Breast epithelium (tissue), 4 donors: ENCODE measurements at regions not wholly inside any gene's neighbourhood (a gene's known extent, or its start where the extent isn't known, plus 50 kb on each side); places are given as distances from the start of the nearest gene placed in this dataset.
A peak's percentile ranks its signal among the peaks of the same experiment; 100 is the strongest.

Experiments
- DNase-seq, 2 donors: peaks; one replicate each; pipeline ENCODE4 v3.0.0-alpha.2; 2019; ENCODE audit warnings: low spot score in 2 of 2
- H3K27ac ChIP-seq, 2 donors: fragments of 200-600 bp; sonication (generic) in 1 of 2; one replicate each; pipeline ENCODE4 v1.5.1; 2016 to 2019; ENCODE audit warnings: mild to moderate bottlenecking in 1 of 2
- H3K27me3 ChIP-seq, 2 donors: fragments of 200-600 bp; sonication (generic) in 1 of 2; one replicate each; pipeline versions ENCODE4 v1.5.1 to v1.6.0; 2017 to 2019; ENCODE audit warnings: control low read depth in 1 of 2, mild to moderate bottlenecking in 1 of 2
- H3K36me3 ChIP-seq: fragments of 200-600 bp; one replicate; pipeline ENCODE4 v1.5.1; 2019
- H3K4me1 ChIP-seq, 2 donors: fragments of 200-600 bp; sonication (generic); one replicate each; pipeline ENCODE4 v1.5.1; 2016 to 2019; ENCODE audit warnings: control low read depth in 1 of 2
- H3K4me3 ChIP-seq, 3 donors: fragments of 200-600 bp; sonication (generic); 1 replicate in 2 of 3; 2 replicates in 1 of 3; pipeline ENCODE4 v1.5.1; 2016 to 2019; ENCODE audit warnings: mild to moderate bottlenecking in 3 of 3, moderate library complexity in 2 of 3
- H3K9me3 ChIP-seq, 2 donors: fragments of 200-600 bp; sonication (generic) in 1 of 2; one replicate each; pipeline ENCODE4 v1.5.1; 2016 to 2019; ENCODE audit warnings: control low read depth in 1 of 2
- CTCF ChIP-seq, 3 donors: fragments of 450-650 bp; IDR thresholded peaks; one replicate each; pipeline ENCODE4 v1.5.1; 2016 to 2017; ENCODE audit warnings: antibody characterized with exemption in 3 of 3, mild to moderate bottlenecking in 3 of 3, moderate library complexity in 3 of 3
- POLR2A ChIP-seq: fragments of 450-650 bp; IDR thresholded peaks from one replicate; pipeline ENCODE4 v1.6.1; 2016; ENCODE audit warnings: antibody characterized with exemption, mild to moderate bottlenecking, moderate library complexity
- POLR2AphosphoS5 ChIP-seq, 3 donors: sonication (generic); formaldehyde crosslinking; IDR thresholded peaks; one replicate each; pipeline ENCODE4 v1.6.1; 2017; ENCODE audit warnings: antibody characterized with exemption in 3 of 3
- intact Hi-C: fragments of 100-400 bp; cut with DNase I; formaldehyde crosslinking; loops from one replicate; pipeline ENCODE4 v1.15.1; 2023; ENCODE audit warnings: low total_unique reads

GRCh38 chr7:42763137-42763551, 148.7 kb downstream of the C7orf25 start:
- peak in 1 of 2 donors; percentile 23 for DNase-seq
- TF ChIP-seq POLR2A (no peak), POLR2AphosphoS5 (IDR thresholded peaks at IDR 0.05) (no peak), CTCF (IDR thresholded peaks at IDR 0.05) (no peak)
- no peaks in the 10 kb centered on the region for H3K27me3 ChIP-seq
- H3K9me3 ChIP-seq, result peaks cover 0 to 7% of the 10 kb centered on the region in 2 donors
- H3K27ac ChIP-seq, result no peak overlapping the region
- no peaks in the 10 kb centered on the region for H3K36me3 ChIP-seq
- intact Hi-C loops, result no loop called here
- no peaks in the 10 kb centered on the region for H3K4me1 ChIP-seq
- H3K4me3 ChIP-seq, result no peak overlapping the region

- no peaks in the 10 kb centered on the region for H3K4me1 ChIP-seq
- H3K36me3 ChIP-seq, result no peaks in the 10 kb centered on the region
- no peak for DNase-seq
- H3K4me3 ChIP-seq, result no peak overlapping the region
- no peak overlapping the region for H3K27ac ChIP-seq
- no peaks in the 10 kb centered on the region for H3K27me3 ChIP-seq
- intact Hi-C loops, result no loop called here
- TF ChIP-seq POLR2A (no peak), CTCF (IDR thresholded peaks at IDR 0.05) (no peak), POLR2AphosphoS5 (IDR thresholded peaks at IDR 0.05) (no peak)
- peaks cover 0 to 7% of the 10 kb centered on the region in 2 donors for H3K9me3 ChIP-seq
Observed at GRCh38 chr7:42761486-42761885, 150.4 kb downstream of the C7orf25 start.

- Histone ChIP-seq H3K36me3 (no peaks in the 10 kb centered on the region), H3K4me1 (peaks cover 0 to 3% of the 10 kb centered on the region in 2 donors), H3K9me3 (peaks cover 0 to 7% of the 10 kb centered on the region in 2 donors), H3K27ac (no peak overlapping the region), H3K27me3 (no peaks in the 10 kb centered on the region), H3K4me3 (no peak overlapping the region)
- intact Hi-C loops, result no loop called here
- TF ChIP-seq POLR2AphosphoS5 (IDR thresholded peaks at IDR 0.05), result no peak
- TF ChIP-seq POLR2A, result no peak
- no peak for TF ChIP-seq CTCF (IDR thresholded peaks at IDR 0.05)
- DNase-seq, result no peak
Observed at GRCh38 chr7:42758124-42758523, 153.7 kb downstream of the C7orf25 start.

- no peak overlapping the region for H3K27ac ChIP-seq
- H3K4me1 ChIP-seq, result peaks cover 0 to 3% of the 10 kb centered on the region in 2 donors
- H3K9me3 ChIP-seq, result peaks cover 0 to 7% of the 10 kb centered on the region in 2 donors
- intact Hi-C loops, result no loop called here
- TF ChIP-seq POLR2A (no peak), CTCF (IDR thresholded peaks at IDR 0.05) (no peak), POLR2AphosphoS5 (IDR thresholded peaks at IDR 0.05) (no peak)
- no peak for DNase-seq
- H3K4me3 ChIP-seq, result no peak overlapping the region
- no peaks in the 10 kb centered on the region for H3K36me3 ChIP-seq
- no peaks in the 10 kb centered on the region for H3K27me3 ChIP-seq
Observed at GRCh38 chr7:42756841-42757240, 155.0 kb downstream of the C7orf25 start.

GRCh38 chr7:42753811-42754363, 158.0 kb downstream of the C7orf25 start:
- Histone ChIP-seq H3K4me3 (no peak overlapping the region), H3K27me3 (no peaks in the 10 kb centered on the region), H3K36me3 (no peaks in the 10 kb centered on the region), H3K4me1 (peaks cover 0 to 3% of the 10 kb centered on the region in 2 donors), H3K9me3 (peaks cover 0 to 7% of the 10 kb centered on the region in 2 donors), H3K27ac (peak overlapping the region; percentile 15 to 48)
- intact Hi-C loops, result no loop called here
- DNase-seq, result no peak
- no peak for TF ChIP-seq POLR2AphosphoS5 (IDR thresholded peaks at IDR 0.05)
- TF ChIP-seq CTCF (IDR thresholded peaks at IDR 0.05), result no peak
- TF ChIP-seq POLR2A, result no peak
